GM23248 (cell line): ENCODE measurements at regions not wholly inside any gene's neighbourhood (a gene's known extent, or its start where the extent isn't known, plus 50 kb on each side); places are given as distances from the start of the nearest gene placed in this dataset.

ENCODE experiments used
- DNase-seq: peaks from one replicate; pipeline ENCODE4 v3.0.0-alpha.2; 2015
- H2AFZ ChIP-seq: fragments of 200-600 bp; sonication (generic); 2 replicates; pipeline ENCODE4 v1.6.1; 2016; ENCODE audit warnings: antibody characterized with exemption
- H3F3A ChIP-seq: fragments of 200-600 bp; sonication (generic); 2 replicates; pipeline ENCODE4 v1.6.1; 2016; ENCODE audit warnings: mild to moderate bottlenecking, antibody characterized with exemption, mixed run types; ENCODE audit not compliant: insufficient read depth
- H3K27ac ChIP-seq: fragments of 200-600 bp; sonication (generic); 2 replicates; pipeline ENCODE4 v1.5.1; 2016; ENCODE audit warnings: mild to moderate bottlenecking
- H3K27me3 ChIP-seq: fragments of 200-600 bp; sonication (generic); replicated peaks from 2 replicates; pipeline ENCODE4 v1.6.1; 2016; ENCODE audit warnings: mild to moderate bottlenecking; ENCODE audit not compliant: insufficient read depth
- H3K36me3 ChIP-seq: fragments of 200-600 bp; sonication (generic); 2 replicates; pipeline ENCODE4 v1.6.1; 2016; ENCODE audit warnings: low read depth, mild to moderate bottlenecking
- H3K4me1 ChIP-seq: fragments of 200-600 bp; sonication (generic); 2 replicates; pipeline ENCODE4 v1.6.1; 2016; ENCODE audit warnings: mild to moderate bottlenecking; ENCODE audit not compliant: insufficient read depth
- H3K4me2 ChIP-seq: fragments of 200-600 bp; sonication (generic); one replicate; pipeline ENCODE4 v1.6.1; 2016; ENCODE audit warnings: mild to moderate bottlenecking; ENCODE audit not compliant: unreplicated experiment
- H3K4me3 ChIP-seq: fragments of 200-600 bp; sonication (generic); 2 replicates; pipeline ENCODE4 v1.5.1; 2016; ENCODE audit warnings: mild to moderate bottlenecking
- H3K79me2 ChIP-seq: fragments of 200-600 bp; sonication (generic); 2 replicates; pipeline ENCODE4 v1.6.1; 2016; ENCODE audit warnings: mild to moderate bottlenecking; ENCODE audit not compliant: insufficient read depth
- H3K9ac ChIP-seq: fragments of 200-600 bp; sonication (generic); 2 replicates; pipeline ENCODE4 v1.6.1; 2016; ENCODE audit warnings: mild to moderate bottlenecking
- H3K9me2 ChIP-seq: fragments of 200-600 bp; sonication (generic); 2 replicates; pipeline ENCODE4 v1.6.1; 2016; ENCODE audit warnings: mixed run types, mild to moderate bottlenecking, moderate library complexity; ENCODE audit not compliant: insufficient read depth
- H3K9me3 ChIP-seq: fragments of 200-600 bp; sonication (generic); one replicate; pipeline ENCODE4 v1.6.1; 2017; ENCODE audit warnings: low read depth
- H4K20me1 ChIP-seq: fragments of 200-600 bp; sonication (generic); 2 replicates; pipeline ENCODE4 v1.6.0; 2016; ENCODE audit not compliant: insufficient read depth
- EZH2 ChIP-seq: fragments of 200-600 bp; sonication (generic); IDR thresholded peaks from 2 replicates; pipeline ENCODE4 v1.6.1; 2018; ENCODE audit warnings: antibody characterized with exemption, mild to moderate bottlenecking; ENCODE audit not compliant: insufficient read depth, poor library complexity, severe bottlenecking
- EZH2phosphoT487 ChIP-seq: fragments of 200-600 bp; sonication (generic); IDR thresholded peaks from 2 replicates; pipeline ENCODE4 v1.6.1; 2018; ENCODE audit warnings: antibody characterized with exemption, moderate library complexity, mild to moderate bottlenecking, low read depth; ENCODE audit not compliant: insufficient read depth
- whole genome bisulfite sequencing, 2 experiments: methylation state at CpG; one replicate each; pipeline ENCODE4 v1.1.6; 2015 to 2017; ENCODE audit warnings: low lambda C conversion rate in 2 of 2, low coverage in 1 of 2; ENCODE audit errors: missing lambda C conversion rate in 2 of 2; 5-methylcytosine and 5-hydroxymethylcytosine counted together
- in situ Hi-C: fragments of 300-500 bp; cut with MboI; formaldehyde crosslinking; loops from 2 replicates; pipeline ENCODE4 v1.15.0; 2020

DNA sequence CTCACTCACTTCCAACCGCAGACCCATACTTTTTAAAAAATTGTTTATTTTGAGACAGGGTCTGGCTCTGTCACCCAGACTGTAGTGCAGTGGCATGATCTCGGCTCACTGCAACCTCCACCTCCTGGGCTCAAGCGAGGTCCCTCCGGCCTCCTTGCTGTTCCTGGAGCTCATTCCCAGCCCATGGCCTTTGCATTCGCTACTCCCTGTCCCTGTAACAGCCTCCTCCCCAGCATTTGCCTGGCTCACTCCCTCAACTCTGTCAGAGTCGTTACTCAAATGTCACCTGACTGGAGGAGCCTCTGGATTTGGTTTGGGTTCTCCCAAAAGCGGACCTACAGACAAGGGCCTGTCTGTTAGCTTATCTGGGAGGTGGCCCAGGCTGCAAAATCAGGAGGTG is 432.6 kb upstream of the PROK2 start:
- H3F3A ChIP-seq: peaks cover under 1% of the 10 kb centered on the region; the same call in 1 of the 2 replicates
- H3K27ac ChIP-seq: no peak overlapping the region
- no peaks in the 10 kb centered on the region for H3K27me3 ChIP-seq
- in situ Hi-C loops: no loop called here
- H3K4me1 ChIP-seq: no peaks in the 10 kb centered on the region
- no peaks in the 10 kb centered on the region for H4K20me1 ChIP-seq
- no peak for DNase-seq
- H3K36me3 ChIP-seq: no peaks in the 10 kb centered on the region
- H3K4me2 ChIP-seq: no peak overlapping the region
- no peak overlapping the region for H3K4me3 ChIP-seq
- no peak overlapping the region for H3K9ac ChIP-seq
- H3K9me3 ChIP-seq: no peaks in the 10 kb centered on the region
- no peaks in the 10 kb centered on the region for H3K9me2 ChIP-seq
- no peak for TF ChIP-seq EZH2phosphoT487
- no peak for TF ChIP-seq EZH2
- H3K79me2 ChIP-seq: no peaks in the 10 kb centered on the region
- 70 to 77% methylated on average over 7 of the region's 7 CpGs for WGBS, 2 experiments
- no peak overlapping the region for H2AFZ ChIP-seq

DNA sequence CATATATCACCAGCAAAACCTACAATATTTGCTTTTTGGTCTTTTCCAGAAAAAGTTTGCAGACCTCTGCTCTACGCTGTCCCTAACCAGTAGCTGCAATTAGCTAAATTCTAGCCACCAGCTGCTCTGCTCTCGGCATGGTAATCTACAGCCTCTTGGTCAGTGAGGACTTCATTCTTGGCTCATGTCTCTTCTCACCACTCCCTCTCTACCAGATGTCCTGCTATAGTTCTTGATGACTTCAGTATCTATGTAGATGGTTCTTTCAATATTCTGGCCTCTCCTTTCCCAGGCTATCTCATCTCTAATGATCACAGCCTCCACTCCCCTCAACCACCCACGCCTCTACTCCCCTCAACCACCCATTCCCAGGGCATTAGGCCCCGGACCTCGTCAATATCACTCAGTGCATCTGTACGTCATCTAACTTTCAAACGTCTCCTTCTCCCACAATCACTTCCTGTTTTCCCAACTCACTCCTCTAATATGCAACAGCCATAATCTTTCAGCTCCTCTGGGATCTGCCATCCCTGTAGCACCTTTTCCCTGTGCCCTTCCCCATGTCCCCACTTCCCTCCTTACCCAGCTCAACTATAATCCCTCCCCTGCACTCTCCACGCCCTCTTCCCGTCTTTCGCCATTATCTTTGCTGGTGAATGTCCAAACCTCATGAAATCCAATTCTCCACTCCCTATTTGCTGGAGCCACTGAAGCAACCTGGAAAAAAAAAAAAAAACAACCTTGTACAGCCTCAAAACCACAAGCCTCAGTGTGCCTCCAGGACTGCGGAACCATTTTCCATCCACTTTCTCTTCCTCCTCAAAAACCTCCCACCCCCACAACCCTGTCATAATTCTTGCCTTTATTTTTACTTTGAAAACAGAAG is 429.4 kb upstream of the PROK2 start:
- H3K36me3 ChIP-seq: no peaks in the 10 kb centered on the region
- in situ Hi-C loops: no loop called here
- no peak overlapping the region for H3K27ac ChIP-seq
- 62 to 75% methylated on average over 11 of the region's 11 CpGs for WGBS, 2 experiments
- no peak overlapping the region for H3K4me2 ChIP-seq
- H3F3A ChIP-seq: no peaks in the 10 kb centered on the region
- H4K20me1 ChIP-seq: no peaks in the 10 kb centered on the region
- no peak overlapping the region for H3K9ac ChIP-seq
- H3K79me2 ChIP-seq: no peaks in the 10 kb centered on the region
- H3K4me3 ChIP-seq: no peak overlapping the region
- no peaks in the 10 kb centered on the region for H3K9me2 ChIP-seq
- H3K4me1 ChIP-seq: no peaks in the 10 kb centered on the region
- H3K9me3 ChIP-seq: no peaks in the 10 kb centered on the region
- no peaks in the 10 kb centered on the region; the same call in 1 of the 2 replicates for H3K27me3 ChIP-seq
- no peak for DNase-seq
- TF ChIP-seq EZH2 (no peak), EZH2phosphoT487 (no peak)
- no peak overlapping the region; the same call in 1 of the 2 replicates for H2AFZ ChIP-seq

DNA sequence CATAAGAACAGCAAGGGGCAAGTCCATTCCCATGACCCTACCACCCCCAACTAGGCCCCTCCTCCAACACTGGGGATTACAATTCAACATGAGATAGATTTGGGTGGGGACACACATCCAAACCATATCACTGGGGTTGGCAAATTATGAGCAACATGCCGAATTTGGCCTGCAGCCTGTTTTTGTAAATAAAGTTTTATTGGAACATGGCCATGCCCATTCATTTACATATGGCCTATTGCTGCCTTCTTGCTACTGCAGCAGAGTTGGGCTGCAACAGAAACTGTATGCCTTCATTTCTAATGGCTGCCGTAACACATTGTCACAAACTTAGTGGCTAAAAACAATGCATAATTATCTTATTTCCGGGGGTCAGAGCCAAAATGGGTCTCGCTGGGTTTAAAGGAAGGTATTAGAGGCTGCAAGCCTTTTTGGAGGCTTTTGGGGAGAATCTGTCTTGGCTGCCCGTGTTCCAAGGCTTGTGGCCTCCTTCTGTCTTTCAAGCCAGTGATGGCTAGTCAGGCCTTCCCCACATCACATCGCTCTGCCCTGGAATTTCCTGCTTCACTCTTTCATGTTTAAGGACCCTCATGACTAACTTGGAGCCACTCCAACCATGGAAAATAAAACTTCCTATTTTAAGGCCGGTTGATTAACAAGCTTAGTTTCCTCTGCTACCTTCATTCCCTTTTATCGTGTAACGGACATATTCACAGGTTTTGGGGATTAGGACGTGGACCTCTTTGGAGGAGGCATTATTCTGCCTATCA is 428.5 kb upstream of the PROK2 start:
- Histone ChIP-seq H2AFZ (no peak overlapping the region), H3K4me2 (no peak overlapping the region), H4K20me1 (no peaks in the 10 kb centered on the region), H3K36me3 (no peaks in the 10 kb centered on the region), H3K9me2 (no peaks in the 10 kb centered on the region), H3K4me3 (no peak overlapping the region), H3K9me3 (no peaks in the 10 kb centered on the region), H3K27ac (no peak overlapping the region), H3K4me1 (no peaks in the 10 kb centered on the region), H3F3A (no peaks in the 10 kb centered on the region), H3K9ac (no peak overlapping the region), H3K79me2 (no peaks in the 10 kb centered on the region), H3K27me3 (no peaks in the 10 kb centered on the region; the same call in 1 of the 2 replicates)
- DNase-seq: no peak
- in situ Hi-C loops: no loop called here
- WGBS, 2 experiments: 71 to 74% methylated on average over 10 of the region's 10 CpGs
- TF ChIP-seq EZH2phosphoT487 (no peak), EZH2 (no peak)

DNA sequence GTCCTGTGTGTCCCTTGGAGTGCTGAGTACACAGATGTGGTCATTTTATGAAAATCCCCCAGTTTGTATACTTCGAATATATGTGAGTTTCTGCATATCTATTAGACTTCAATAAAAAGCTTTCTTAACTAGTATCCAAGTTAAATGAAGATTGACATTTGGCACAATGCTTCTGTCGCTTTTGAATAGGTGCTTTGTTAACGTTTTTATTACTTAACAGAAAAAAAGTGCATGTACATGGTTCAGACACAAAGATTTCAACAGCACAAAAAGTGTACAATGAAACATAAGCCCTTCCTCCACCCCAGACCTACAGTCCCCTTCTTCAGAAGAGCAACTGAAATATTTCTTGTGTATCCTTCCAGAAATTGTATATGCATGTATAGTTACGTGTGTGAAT is 427.4 kb upstream of the PROK2 start:
- no peaks in the 10 kb centered on the region for H3K4me1 ChIP-seq
- no peak overlapping the region for H3K27ac ChIP-seq
- DNase-seq: no peak
- H3K9ac ChIP-seq: no peak overlapping the region
- H3K36me3 ChIP-seq: no peaks in the 10 kb centered on the region
- H3K9me3 ChIP-seq: no peaks in the 10 kb centered on the region
- no peaks in the 10 kb centered on the region for H3K9me2 ChIP-seq
- in situ Hi-C loops: no loop called here
- no peaks in the 10 kb centered on the region for H3F3A ChIP-seq
- no peaks in the 10 kb centered on the region for H3K79me2 ChIP-seq
- no peak overlapping the region for H2AFZ ChIP-seq
- H4K20me1 ChIP-seq: no peaks in the 10 kb centered on the region
- no peak overlapping the region for H3K4me2 ChIP-seq
- no peak for TF ChIP-seq EZH2phosphoT487
- TF ChIP-seq EZH2: no peak
- no peaks in the 10 kb centered on the region; the same call in 1 of the 2 replicates for H3K27me3 ChIP-seq
- 72 to 74% methylated on average over 4 of the region's 4 CpGs for WGBS, 2 experiments
- H3K4me3 ChIP-seq: no peak overlapping the region
